A204.1 (cell line): ENCODE measurements at regions not wholly inside any gene's neighbourhood (a gene's known extent, or its start where the extent isn't known, plus 50 kb on each side); places are given as distances from the start of the nearest gene placed in this dataset.
"Not testable (repeated sequence)": the region's sequence is repeated elsewhere in the genome, so short reads cannot be mapped to it uniquely, and the experiment has no call there.

Source experiments
- FAIRE-seq: peaks from 2 replicates; lab custom pipeline; 2012; peaks lifted over from hg19 to GRCh38; lab: Jason Lieb, UNC

DNA sequence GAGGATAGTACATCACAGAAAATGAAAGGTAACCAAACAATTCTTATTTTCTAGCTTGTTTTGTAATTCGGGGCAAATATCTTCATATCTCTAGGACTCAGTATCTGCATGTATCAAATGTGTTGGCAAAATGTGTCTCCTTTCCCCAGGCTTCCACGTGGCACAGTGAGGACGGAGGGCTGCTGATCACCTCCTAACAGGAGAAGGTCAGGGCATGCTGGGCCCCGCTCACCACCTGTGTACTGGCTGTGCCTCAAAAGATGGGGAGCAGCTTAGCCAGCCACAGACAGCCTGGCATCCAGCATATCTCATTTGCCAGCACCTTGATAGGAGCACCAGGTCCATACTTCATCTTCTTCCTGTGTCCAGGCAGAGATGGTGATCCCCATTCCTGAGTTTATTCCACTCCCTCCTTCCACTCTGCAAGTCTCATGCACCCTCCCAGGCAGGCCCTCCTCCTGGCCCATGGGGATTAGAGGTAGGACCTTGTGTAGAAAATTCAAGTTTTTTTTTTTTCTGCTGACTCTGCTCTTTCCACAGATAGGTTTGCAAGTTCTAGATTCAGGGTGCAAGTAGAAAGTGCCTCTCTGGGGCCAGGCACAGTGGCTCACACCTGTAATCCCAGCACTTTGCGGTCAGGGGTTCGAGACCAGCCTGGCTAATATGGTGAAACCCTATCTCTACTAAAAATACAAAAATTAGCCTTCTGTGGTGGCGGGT is 1639.0 kb upstream of the SLC10A2 start:
- no peak for FAIRE-seq

DNA sequence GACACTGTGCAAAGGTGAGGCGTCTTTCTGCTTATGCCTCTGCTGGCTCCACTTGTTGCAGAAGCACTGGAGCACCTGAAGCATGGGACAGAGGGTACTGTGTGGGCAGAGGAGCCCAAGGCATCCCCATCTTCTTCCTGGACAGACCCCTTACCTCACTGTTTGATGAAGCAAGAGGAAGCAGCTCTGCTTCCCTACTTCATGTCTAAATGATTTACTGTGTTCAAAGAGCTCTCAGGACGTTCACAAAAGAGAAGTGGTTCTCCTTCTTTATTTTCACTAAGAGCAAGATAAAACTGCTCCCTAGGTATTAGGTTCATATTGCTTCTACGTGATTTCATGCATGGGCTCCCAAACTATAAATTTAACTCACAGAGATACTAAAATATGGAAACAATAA is 1635.4 kb upstream of the SLC10A2 start:
- no peak for FAIRE-seq

DNA sequence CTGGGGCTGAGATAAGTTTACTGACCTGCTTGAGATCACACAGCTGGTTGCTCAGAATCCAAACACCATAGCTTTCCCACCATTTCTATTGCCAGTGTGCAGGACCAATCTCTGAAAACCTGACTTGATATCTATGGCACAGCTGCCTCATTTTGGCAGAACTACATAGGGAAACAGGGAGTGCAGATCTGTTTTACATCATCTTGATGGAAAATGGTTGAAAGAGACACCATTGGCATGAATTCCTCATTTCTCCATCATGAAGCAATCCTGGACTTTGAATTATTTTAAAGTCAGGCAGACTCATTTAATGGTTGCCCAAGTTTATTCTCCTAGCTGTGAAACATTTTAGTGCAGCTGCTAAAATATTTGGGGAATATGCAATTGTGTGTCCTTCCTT is 1628.2 kb upstream of the SLC10A2 start:
- FAIRE-seq: no peak

DNA sequence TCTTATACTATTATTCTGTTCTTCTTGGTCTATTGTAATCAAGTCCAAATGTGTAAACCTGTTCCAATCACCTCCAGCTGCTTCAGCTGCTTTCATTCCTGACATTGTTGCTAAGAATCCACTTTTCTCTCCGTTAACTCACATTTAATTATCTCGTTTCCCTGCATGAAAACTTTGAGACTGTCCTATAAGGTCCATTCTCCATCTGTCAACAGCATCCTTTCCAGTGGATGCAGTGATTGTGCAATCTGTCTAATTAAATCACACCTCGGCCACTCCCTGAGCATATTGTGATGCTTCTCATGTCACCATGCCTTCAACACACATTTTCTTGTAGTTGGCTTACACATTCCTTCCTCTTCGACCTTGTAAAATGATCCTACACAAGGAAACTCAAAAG is 1626.9 kb upstream of the SLC10A2 start:
- no peak for FAIRE-seq

DNA sequence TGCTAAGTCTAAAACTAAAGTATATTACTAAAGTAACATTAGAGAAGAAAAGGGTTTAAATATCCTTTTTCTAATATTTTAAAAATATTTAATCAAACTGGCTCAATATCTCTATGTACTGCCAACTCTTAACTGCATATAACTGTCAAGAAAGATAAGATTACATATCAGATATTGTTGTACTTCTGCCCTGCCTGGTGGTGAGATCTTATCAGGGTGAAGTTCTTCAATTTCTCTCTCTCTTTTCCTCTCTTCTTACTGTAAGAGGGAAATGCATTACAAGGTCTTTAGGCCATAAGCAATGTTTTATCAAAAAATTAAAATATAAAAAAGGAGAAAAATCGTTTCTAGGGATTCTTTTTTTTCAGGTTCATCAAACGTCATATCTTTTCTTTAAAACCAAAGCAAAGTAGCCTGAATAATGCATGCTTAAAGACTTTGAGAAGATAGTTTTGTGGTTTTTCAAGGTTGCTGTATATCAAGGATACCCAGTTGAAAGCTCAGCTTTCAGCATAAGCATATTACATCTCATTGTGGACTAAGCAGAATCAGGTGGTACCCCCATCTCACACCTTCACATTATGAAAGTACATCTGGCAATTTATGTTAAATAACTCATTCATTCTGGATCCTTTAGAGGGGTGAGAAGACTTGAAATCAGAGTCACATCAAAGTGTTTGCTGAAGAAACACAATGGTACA is 1625.7 kb upstream of the SLC10A2 start:
- FAIRE-seq: no peak

DNA sequence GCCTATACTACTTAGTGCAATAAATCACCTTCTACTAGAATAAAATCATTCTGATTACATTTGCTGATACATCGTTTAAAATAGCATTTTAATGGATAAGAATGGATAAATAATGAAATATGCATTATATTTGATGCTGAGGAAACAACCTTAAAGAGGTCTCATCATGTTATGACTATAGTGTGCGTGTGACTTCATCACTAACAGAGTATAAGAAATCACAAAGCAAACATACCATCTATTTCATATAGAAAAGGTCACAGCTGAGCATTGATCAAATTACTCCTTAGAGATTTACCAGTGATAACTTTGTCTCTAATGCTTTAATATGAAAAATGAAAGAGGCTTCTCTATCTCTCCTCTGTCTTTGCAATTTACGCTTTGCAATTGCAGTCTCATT is 1620.3 kb upstream of the SLC10A2 start:
- FAIRE-seq: no peak

DNA sequence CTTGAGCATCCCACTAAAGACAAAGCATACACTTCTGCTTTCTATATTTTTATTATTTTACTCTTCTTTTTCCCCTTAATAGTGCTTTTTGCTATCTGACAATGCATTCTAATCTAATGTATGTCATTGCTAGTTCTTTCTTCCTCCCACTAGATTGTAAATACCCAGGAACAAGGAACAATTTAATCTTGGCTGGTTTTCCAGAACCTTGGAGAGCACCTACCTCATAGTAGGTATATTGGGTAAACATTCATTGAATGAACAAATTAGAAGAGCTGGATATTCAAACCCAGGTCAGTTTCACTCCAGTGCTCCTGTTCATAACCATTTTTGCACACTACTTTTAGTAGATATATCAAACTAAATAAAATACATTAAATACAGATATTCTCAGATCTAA is 1617.6 kb upstream of the SLC10A2 start:
- FAIRE-seq: no peak

DNA sequence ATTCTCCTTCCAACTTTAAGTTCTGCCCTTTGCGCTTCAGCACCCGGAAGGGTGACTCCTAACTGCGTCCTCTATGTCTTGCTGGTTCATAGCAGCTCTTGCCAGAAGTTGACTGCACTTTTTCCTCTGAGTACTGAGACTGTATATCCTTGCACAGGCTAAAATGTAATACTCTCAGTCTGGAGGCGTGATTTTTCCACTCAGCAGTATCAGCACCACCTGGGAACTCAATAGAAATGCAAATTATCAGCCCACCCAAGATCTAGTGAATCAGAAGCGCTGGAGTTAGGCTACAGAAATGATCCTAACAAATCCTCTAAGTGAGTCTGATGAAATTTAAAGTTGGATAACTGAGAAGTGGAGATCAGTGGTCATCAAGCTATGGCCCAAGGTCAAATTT is 1611.9 kb upstream of the SLC10A2 start:
- FAIRE-seq: no peak

DNA sequence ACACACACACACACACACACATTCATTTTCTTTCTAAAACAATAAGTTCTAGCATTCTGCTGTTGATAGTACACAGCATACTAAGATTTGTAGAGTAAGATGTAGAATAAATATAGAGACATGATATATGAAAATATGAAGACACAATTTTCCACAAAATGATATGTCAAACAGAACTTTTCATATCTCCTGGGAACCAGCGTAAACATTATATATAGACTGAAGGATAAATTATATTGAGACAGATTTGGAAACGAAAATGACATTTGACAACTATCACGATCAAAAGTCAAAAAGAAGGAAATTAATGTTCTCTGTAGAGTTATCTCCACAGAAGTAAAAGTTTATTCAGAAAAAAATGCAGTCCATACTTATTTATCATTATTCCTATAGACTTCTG is 1605.7 kb upstream of the SLC10A2 start:
- no peak for FAIRE-seq

DNA sequence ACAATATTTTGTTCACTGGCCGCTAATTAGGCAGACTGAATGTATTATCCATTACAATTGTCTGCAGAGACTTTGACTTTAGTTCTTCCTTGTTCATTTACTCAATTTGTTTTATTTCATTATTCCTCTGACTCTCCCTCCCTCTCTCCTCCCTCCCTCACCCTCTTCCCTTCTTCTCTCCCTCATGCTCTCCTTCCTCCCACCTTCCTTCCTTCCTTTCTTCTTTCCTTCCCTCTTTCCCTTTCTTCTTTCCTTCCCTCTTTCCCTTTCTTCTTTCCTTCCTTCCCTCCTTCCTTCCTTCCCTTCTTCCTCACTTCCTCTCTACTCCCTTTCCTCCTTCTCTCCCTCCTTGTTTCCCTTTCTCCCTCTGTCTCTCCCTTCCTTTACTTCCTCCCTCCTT is 1591.0 kb upstream of the SLC10A2 start:
- FAIRE-seq: no peak

DNA sequence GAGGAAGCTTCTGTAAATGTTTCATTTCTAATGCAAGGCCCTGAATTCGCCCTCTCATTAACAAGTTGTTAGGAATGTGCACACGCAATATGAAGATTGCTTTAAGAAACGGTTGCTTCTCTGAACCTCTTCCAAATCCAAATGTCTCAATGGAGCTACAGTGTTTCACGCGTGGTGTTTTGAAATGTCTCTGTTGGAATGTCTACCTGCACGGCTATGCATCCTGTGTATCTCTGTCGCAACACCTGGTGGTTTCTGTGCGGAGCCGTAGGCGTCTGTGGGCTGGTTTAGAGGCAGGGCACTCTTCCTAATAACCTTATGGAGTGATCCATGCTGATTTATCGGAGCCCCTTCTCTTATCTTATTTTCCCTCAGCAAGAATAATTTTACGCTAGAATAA is 1584.2 kb upstream of the SLC10A2 start:
- no peak for FAIRE-seq

DNA sequence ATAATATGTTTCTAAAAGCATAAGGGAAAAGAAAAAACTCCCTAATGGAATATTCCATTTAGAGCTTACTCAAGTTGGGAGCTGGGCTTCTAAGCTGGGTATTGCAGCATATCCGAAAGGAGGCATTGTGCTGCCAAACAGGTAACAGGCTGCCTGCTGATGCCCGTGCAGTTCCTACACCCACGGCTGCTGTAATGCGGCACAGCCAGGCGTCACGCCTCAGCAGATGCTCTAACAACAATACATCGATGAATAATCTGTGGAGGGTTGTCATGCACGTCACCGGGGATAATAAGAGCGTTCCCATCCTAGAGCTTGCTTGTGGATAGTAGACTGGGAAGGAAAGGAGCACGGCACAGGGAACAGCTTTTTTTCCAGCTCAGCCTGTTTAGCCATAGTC is 1582.1 kb upstream of the SLC10A2 start:
- FAIRE-seq: no peak

DNA sequence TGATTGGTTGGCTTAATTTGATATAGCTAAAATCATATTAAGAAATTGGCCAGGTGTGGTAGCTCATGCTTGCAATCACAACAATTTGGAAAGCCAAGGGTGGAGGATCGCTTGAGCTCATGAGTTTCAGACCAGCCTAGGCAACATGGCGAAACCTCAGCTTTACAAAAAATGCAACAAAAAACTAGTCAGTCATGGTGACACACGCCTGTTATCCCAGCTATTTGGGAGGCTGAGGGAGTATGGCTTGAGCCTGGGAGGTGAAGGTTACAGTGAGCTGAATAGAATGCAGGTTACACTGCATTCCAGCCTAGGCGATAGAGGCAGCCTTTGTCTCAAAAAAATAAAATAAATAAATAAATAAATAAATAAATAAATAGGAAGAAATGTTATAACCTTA is 1579.6 kb upstream of the SLC10A2 start:
- FAIRE-seq: no peak

DNA sequence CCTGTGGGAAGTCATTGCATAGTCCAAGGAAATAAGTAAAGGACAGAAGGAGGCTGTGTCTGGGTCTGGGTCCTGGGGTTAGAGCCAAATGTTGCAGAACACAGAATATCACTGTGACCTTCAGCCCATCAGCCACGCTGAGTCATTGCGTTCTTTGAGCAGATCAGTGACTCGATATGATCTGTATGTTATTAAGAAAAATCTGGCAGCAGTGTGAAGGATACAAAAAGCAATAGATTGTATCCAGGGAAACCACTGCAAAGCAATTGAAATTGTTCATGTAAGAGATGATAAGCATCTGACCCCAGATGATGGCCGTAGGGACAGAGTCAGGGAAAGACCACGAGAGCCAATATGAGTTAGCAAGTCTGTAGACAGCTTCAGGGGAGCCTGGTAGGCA is 1575.1 kb upstream of the SLC10A2 start:
- no peak for FAIRE-seq

DNA sequence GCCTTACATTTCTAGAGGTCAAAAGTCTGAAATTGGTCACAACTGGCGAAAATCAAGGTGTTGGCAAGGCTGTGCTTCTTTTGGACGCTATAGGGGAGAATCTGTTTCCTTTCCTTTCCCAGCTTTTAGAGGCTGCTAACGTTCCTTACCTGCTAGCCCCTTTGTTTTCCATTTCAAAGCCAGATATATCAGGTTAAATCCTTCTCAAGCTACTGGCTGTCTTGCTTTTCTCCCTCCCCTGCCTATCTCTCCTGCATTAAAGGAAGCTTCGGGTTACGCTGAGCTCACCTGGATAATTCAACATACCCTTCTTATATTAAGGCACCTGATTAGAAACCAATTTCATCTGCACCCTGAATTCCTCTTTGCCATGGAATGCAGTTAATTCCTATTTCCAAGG is 1569.7 kb upstream of the SLC10A2 start:
- no peak for FAIRE-seq

DNA sequence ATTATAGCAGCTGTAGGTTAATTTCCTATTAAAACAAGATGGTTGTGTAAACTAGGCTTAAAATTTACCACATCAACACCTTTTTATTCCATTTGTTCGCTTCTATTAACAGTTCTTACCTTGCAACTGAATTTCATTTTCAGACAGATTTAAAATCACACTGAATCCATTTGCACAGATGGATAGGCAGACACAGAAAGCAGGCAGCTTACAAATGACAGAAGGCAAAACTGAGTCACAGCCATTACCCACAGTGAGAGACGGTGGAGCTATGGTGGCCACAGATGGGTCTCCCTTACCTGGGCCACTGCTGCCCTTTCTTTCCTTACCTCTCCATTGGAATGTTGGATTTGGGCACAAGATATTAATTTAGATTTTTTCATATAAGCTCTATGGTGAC is 1567.8 kb upstream of the SLC10A2 start:
- no peak for FAIRE-seq

DNA sequence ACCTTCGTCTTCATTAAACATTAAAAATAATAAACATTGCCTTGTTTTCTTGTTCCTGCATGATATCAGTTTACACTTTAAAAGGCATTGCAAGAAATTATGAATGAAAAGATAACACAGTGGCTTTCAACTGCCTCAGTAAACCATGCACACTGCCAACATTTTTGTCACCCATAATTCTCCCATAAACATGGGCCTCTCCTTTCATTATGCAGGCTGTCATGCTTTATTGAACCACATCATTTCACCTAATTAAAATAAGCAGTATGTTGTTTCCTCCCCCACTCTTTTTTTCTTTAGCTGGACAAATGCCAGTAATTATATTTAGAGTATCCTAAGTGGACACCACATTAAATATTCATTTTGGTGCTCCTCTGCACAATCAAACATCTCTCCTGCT is 1566.5 kb upstream of the SLC10A2 start:
- no peak for FAIRE-seq

DNA sequence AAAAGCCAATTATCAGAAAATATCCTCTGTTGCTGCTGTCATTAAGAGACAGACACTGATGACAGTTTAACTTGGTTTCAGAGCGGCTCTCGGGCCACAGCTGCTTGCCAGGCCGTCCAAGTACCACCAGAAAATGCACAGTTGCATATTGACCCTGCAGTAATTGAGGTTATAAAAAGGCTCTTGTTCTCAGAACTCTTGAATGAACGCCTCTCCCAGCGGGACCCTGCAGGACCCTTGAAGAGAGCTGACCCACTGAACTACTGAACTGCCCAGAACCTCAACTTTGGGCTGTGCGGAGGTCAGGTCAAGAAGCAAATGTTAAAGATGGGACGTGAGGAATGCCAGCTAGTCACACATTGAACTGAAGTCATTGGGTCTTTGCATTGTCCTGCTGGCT is 1559.0 kb upstream of the SLC10A2 start:
- FAIRE-seq: no peak

DNA sequence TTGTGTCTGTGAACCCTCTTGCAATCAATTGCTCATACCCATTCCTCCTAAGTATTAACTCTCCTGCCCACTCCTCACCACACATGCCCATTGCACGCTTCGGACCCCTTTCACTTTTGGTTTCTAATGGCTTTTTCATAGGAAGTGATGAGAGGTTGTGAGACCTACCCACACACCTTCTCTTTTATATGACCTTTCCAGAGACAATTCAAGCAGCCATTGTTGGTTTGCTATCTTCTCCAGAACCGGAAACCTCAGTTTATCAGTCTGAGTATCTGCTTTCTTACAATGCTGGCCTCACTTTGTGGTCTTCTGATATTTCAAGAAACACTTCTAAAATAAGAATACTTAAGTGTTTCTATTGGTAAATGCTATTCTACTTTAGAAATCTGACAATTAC is 1550.8 kb upstream of the SLC10A2 start:
- FAIRE-seq: no peak

DNA sequence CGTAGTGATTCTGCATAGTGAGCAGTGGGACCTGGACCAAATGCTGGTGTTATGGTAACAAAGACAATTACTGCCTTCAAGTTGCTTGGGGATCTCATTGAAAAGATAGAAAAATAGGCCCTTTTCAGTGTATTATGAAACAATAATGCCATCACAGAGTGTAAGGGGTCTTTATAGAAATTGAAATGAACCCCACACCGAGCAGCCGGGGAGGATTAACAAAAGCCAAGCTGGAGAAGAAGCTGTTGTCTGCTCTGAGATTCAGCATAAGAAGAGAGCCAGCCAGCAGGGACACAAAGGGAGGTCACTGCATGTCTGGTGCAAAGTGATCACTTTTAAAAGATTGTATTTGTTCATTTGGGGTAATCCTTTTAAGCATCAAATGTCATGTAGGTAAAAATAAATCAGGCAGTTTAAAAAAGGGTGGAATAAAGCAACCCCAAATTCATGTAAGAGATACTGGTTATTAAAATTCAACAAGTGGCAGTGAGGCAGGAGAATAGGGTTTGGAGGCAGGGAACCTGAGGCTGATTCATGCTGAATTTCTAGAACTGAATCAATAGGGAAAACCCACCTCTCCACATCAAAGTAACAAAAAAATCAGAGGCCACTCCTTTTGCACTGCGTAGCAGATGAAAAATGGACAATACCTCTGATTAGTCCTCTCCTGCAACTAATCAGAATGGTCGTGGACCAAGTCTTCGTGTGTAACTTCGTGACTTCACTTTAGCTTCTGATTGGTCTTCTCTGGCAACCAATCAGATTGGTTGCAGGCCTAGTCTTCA is 1548.3 kb upstream of the SLC10A2 start:
- no peak for FAIRE-seq

DNA sequence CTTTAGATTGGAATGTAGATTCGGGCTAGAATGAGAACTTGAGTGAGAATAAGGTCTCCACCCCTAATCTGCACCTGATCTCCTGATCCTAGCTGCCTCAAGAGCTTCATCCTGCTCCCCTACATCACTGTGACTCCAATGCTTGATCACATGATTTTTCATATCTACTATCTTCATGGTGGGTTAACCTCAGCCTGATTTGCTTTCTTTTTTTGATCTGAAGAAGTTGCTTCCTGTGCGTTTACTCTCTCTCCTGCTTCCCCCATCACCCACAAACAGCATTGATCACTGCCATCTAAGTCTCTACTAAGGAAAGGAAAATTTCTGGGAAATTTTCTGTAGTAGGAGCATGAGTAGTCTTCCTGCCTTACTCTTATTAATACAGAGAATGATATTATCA is 1542.1 kb upstream of the SLC10A2 start:
- FAIRE-seq: no peak

DNA sequence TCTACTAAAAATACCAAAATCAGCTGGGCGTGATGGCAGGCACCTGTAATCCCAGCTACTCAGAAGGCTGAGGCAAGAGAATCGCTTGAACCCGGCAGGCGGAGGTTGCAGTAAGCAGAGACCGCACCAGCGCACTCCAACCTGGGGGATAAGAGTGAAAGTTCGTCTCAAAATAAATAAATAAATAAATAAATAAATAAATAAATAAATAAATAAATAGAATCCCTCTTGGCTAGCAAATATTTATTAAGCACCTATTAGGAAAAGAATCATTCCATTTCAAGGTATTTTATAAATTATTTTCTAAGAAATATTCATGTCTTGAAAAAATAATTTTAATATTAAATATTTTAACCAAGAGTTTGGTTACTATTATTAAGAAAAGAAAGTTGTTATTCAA is 1539.2 kb upstream of the SLC10A2 start:
- FAIRE-seq: not testable (repeated sequence)

DNA sequence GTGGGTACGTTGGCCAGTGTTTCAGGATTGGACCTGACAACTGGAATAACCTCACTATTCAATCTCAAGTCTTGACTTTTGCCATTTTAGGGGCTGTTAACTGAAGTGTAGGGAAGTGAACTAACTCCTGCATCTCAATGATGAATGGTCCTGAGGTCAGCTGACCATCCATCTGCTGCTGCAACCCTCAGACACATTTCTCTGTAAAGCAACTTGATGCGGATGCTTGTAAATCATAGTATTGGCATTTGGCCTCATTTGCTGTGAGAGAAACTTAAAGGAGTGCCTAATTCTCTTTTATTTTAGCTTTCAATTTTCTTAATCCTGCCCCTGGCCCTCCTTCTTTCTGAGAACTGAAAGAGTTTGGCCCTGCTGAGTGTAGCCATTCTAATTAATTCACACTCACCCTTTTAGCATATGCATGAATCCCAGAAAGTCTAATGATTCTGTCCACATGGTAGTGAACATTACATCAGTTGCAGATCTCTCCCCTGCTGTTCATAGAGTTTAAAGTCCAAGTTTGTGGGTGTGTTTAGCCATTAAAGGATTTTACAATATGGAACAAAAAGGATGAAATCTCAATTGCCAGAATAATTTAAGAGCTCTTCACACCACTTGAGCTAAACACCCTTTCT is 1531.4 kb upstream of the SLC10A2 start:
- no peak for FAIRE-seq
